Activated CD4-positive, alpha-beta T cell treated with anti-CD3 and anti-CD28 coated beads, Interleukin-2, amount 10 ng/mL, durations not matched to agents 7 days and 5 days (primary cell): ENCODE measurements at regions not wholly inside any gene's neighbourhood (a gene's known extent, or its start where the extent isn't known, plus 50 kb on each side); places are given as distances from the start of the nearest gene placed in this dataset.

Experiments used
- CTCF ChIA-PET: fragments of 350-600 bp; sonication (Branson Sonifier 250); formaldehyde crosslinking; loops from one replicate; lab custom pipeline; 2021; ENCODE audit warnings: antibody characterized with exemption; lab: Charles Lee
- POLR2A ChIA-PET: fragments of 350-600 bp; sonication (Branson Sonifier 250); formaldehyde crosslinking; loops from one replicate; lab custom pipeline; 2021; ENCODE audit warnings: antibody characterized with exemption; lab: Charles Lee
- DNase-seq: peaks from one replicate; pipeline ENCODE4 v3.0.0-alpha.2; 2020
- H3K27ac Mint-ChIP-seq: one replicate; pipeline ENCODE4 v1.8.0; 2021; ENCODE audit warnings: mild to moderate bottlenecking, moderate library complexity, mixed read lengths
- H3K27me3 Mint-ChIP-seq: one replicate; pipeline ENCODE4 v1.8.0; 2021; ENCODE audit warnings: mixed read lengths
- H3K36me3 Mint-ChIP-seq: one replicate; pipeline ENCODE4 v1.8.0; 2021; ENCODE audit warnings: low read depth, mixed read lengths
- H3K4me1 Mint-ChIP-seq: one replicate; pipeline ENCODE4 v1.8.0; 2021; ENCODE audit warnings: mixed read lengths
- H3K4me3 Mint-ChIP-seq: one replicate; pipeline ENCODE4 v1.8.0; 2021; ENCODE audit warnings: mild to moderate bottlenecking, moderate library complexity, mixed read lengths
- H3K9me3 Mint-ChIP-seq: one replicate; pipeline ENCODE4 v1.8.0; 2021; ENCODE audit warnings: mixed read lengths

- Mint-ChIP-seq H3K4me1 (no peaks in the 10 kb centered on the region), H3K36me3 (no peaks in the 10 kb centered on the region), H3K27me3 (peaks cover 14% of the 10 kb centered on the region), H3K9me3 (no peaks in the 10 kb centered on the region), H3K4me3 (no peak overlapping the region), H3K27ac (no peak overlapping the region)
- ChIA-PET CTCF (interaction anchor here (1.0 kb wide), 1 partner anchor 9 kb away, joined by 3 read pairs; no protein-coding TSS in a partner anchor), POLR2A (no interaction called here)
- no peak for DNase-seq
Observed at GRCh38 chr10:8507156-8507555, 452.7 kb downstream of the GATA3 start.

DNA sequence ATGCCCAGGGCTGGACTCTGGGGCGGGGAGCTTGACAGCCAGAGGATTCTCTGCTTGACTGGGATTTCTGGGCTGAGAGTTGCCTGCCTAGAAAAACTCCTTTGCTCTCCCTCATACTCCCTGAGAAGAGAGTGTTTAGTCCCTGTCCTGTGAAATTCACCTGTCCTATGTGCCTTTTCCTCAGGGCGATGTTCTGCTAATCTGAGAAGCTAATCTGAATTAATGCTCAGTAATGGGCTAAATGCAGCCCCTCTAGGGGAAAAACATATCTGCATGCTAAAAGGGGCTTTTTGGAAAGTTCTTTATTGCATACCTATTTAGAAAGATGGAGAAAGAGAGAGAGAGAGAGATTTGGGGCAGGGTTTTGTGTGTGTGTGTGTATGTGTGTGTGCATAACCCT lies 454.4 kb downstream of the GATA3 start:
- ChIA-PET POLR2A (no interaction called here), CTCF (no interaction called here)
- H3K27me3 Mint-ChIP-seq = peaks cover 14% of the 10 kb centered on the region

DNA sequence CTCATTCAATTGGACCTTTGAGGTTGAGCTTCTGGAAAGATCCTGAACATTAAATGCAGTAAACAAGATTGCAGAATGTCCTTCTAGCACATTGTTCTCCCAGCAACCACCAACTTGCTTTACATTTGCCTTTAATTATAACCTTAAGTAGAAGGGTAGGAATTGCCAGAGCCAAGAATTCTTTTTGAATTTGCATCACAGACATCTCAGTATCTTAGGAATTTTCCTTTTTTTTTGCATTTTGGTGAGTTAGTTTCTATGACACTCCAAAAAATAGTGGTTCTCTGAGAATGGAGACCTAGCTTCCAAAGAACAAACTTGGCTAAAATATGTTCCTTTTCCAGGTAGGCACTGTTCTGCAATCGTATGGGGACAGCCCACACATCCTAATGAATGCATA lies 456.0 kb downstream of the GATA3 start:
- CTCF ChIA-PET = interaction anchor here (0.9 kb wide), 1 partner anchor 42 kb away, joined by 4 read pairs; no protein-coding TSS in a partner anchor
- H3K9me3 Mint-ChIP-seq = no peaks in the 10 kb centered on the region
- H3K27me3 Mint-ChIP-seq = peaks cover 11% of the 10 kb centered on the region

More for the DNA sequence above, 454.4 kb downstream of the GATA3 start:
- H3K36me3 Mint-ChIP-seq = no peaks in the 10 kb centered on the region
- H3K27ac Mint-ChIP-seq = no peak overlapping the region
- H3K4me1 Mint-ChIP-seq = no peaks in the 10 kb centered on the region
- no peak overlapping the region for H3K4me3 Mint-ChIP-seq
- DNase-seq = no peak
- H3K9me3 Mint-ChIP-seq = no peaks in the 10 kb centered on the region

GRCh38 chr10:8511026-8511425 lies 456.5 kb downstream of the GATA3 start:
- DNase-seq = no peak
- Mint-ChIP-seq H3K27ac (no peak overlapping the region), H3K4me3 (no peak overlapping the region), H3K9me3 (no peaks in the 10 kb centered on the region), H3K4me1 (no peaks in the 10 kb centered on the region), H3K27me3 (peaks cover 11% of the 10 kb centered on the region), H3K36me3 (no peaks in the 10 kb centered on the region)
- ChIA-PET POLR2A (no interaction called here), CTCF (no interaction called here)

More for the DNA sequence above, 456.0 kb downstream of the GATA3 start:
- no peaks in the 10 kb centered on the region for H3K36me3 Mint-ChIP-seq
- POLR2A ChIA-PET = no interaction called here
- H3K27ac Mint-ChIP-seq = no peak overlapping the region
- no peak for DNase-seq
- H3K4me1 Mint-ChIP-seq = no peaks in the 10 kb centered on the region
- no peak overlapping the region for H3K4me3 Mint-ChIP-seq

DNA sequence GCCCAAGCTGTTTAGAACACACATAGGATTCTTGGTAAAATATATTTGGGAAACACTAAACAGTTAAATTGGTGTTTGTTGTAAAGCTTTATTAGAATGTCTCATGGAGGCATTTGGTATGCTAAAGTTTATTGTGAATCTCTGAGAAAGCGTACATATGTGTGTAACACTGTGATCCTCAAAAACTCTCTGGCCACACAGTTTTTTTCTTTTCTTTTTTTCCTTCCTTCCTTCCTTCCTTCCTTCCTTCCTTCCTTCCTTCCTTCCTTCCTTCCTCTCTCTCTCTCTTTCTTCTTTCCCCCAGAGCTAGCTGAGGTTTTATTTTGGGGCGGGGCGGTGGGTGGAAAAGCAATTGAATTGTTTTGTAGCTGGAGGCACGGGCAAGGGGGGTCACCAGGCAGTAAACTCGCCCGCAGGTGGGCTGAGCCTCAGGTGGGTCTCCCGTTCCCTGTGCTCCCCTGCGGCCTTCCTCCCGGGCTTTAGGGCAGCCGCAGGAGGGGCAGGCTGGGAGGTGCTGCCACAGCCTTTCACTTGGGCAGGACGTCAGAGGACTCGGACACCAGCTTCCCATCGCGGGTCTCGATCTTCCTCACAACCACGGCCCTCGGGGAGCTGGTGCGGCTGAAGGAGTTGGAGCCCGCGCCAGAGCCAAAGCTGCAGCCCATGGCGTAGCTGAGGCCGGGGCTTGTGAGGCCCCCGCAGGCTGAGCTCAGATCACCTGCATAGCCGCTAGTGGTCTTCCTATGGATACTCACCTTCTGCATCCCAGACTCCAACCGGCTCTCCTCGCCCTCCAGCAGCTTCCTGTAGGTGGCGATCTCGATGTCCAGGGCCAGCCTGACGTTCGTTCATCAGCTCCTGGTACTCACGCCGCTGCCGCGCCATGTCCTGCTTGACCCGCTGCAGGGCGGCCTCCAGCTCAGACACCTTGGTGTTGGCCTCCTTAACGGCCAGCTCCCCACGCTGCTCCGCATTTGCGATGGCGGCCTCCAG lies 459.0 kb downstream of the GATA3 start:
- Mint-ChIP-seq H3K4me3 (no peak overlapping the region), H3K27ac (no peak overlapping the region), H3K4me1 (no peaks in the 10 kb centered on the region), H3K27me3 (peaks cover 12% of the 10 kb centered on the region), H3K36me3 (no peaks in the 10 kb centered on the region), H3K9me3 (no peaks in the 10 kb centered on the region)
- DNase-seq = no peak
- ChIA-PET POLR2A (no interaction called here), CTCF (interaction anchor here (0.6 to 1.5 kb wide), 4 partner anchors 10 to 121 kb away, joined by 3 to 5 read pairs (median 4); no protein-coding TSS in a partner anchor)

DNA sequence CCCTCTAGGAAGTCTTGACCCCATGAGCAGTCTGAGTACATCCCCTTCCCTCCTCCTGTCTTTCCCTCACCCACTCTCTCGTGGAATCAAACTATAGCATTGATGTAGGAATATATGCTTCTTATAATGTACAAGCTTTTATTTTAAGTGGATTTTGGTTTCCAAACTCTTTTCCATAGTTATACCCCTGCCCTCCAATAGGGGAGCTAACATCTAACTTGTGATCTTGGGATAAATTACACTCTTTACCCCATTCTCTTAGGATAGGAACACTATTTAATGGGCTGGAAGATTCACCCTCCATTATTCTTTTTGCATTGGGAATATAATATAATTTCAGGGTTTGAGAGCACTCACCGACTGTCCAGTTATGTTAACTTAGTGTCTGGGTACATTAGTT lies 465.9 kb downstream of the GATA3 start:
- ChIA-PET POLR2A (no interaction called here), CTCF (no interaction called here)
- Mint-ChIP-seq H3K4me3 (no peak overlapping the region), H3K36me3 (no peaks in the 10 kb centered on the region), H3K4me1 (no peaks in the 10 kb centered on the region), H3K27ac (no peak overlapping the region), H3K9me3 (peaks cover 9% of the 10 kb centered on the region), H3K27me3 (peaks cover 4% of the 10 kb centered on the region)
- no peak for DNase-seq

- no peaks in the 10 kb centered on the region for H3K36me3 Mint-ChIP-seq
- no peak overlapping the region for H3K4me3 Mint-ChIP-seq
Observed at GRCh38 chr10:8527773-8528172, 473.3 kb downstream of the GATA3 start.

DNA sequence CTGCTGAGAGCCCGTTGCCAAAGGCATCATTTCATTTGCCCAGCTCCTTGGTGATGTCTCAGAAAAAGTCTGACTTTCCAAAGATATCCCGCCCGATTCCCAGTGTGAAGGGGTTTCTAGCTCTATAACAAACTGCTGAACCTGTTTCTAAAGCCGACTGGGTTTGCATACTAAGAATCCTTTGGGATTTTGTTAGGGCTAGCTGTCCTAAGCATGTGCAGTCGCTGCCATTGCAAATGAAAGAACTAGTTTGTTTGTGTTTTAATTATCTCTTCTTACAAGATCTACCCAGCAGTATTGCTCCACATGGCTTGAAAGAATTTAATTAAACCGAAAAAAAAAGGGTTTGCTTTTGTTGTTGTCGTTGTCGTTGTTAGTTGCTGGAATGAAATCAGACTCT lies 476.6 kb downstream of the GATA3 start:
- DNase-seq = no peak
- ChIA-PET POLR2A (no interaction called here), CTCF (interaction anchor here (1.0 kb wide), 1 partner anchor 11 kb away, joined by 3 read pairs; no protein-coding TSS in a partner anchor)
- Mint-ChIP-seq H3K4me1 (peaks cover 3% of the 10 kb centered on the region), H3K27ac (no peak overlapping the region), H3K9me3 (peaks cover 10% of the 10 kb centered on the region), H3K36me3 (no peaks in the 10 kb centered on the region), H3K27me3 (peaks cover 2% of the 10 kb centered on the region), H3K4me3 (no peak overlapping the region)

More at GRCh38 chr10:8527773-8528172, 473.3 kb downstream of the GATA3 start:
- Mint-ChIP-seq H3K9me3 (peaks cover 14% of the 10 kb centered on the region), H3K27me3 (peaks cover 4% of the 10 kb centered on the region), H3K27ac (no peak overlapping the region), H3K4me1 (peaks cover 3% of the 10 kb centered on the region)
- DNase-seq = no peak
- ChIA-PET CTCF (no interaction called here), POLR2A (no interaction called here)

DNA sequence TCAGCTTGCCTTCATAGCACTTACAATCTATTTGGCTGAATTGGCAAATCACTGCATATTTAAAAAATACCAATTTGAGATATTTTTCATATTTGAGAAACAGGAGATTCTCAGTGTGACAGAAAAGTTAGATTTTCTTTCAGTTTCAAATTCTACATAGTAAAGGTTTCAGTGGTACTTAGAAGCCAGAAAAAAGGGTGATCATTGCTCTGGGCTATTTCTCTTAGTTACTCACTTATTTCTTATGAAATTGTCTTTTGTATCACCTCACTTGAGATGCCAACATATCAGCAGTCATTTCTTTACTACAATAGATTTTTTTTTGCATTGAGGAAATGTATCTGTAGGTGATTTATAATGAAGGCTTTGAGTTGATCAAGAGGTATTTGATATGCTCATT lies 478.2 kb downstream of the GATA3 start:
- H3K27ac Mint-ChIP-seq = no peak overlapping the region
- POLR2A ChIA-PET = no interaction called here

GRCh38 chr10:8533462-8533861 lies 479.0 kb downstream of the GATA3 start:
- Mint-ChIP-seq H3K27me3 (peaks cover 2% of the 10 kb centered on the region), H3K9me3 (peaks cover 5% of the 10 kb centered on the region), H3K4me3 (no peak overlapping the region), H3K4me1 (peaks cover 3% of the 10 kb centered on the region), H3K36me3 (no peaks in the 10 kb centered on the region), H3K27ac (no peak overlapping the region)
- POLR2A ChIA-PET = no interaction called here
- CTCF ChIA-PET = no interaction called here
- DNase-seq = no peak

More for the DNA sequence above, 478.2 kb downstream of the GATA3 start:
- no peak for DNase-seq
- Mint-ChIP-seq H3K36me3 (no peaks in the 10 kb centered on the region), H3K27me3 (peaks cover 2% of the 10 kb centered on the region), H3K4me3 (no peak overlapping the region), H3K4me1 (peaks cover 3% of the 10 kb centered on the region), H3K9me3 (peaks cover 10% of the 10 kb centered on the region)
- CTCF ChIA-PET = no interaction called here

GRCh38 chr10:8534096-8534495 lies 479.6 kb downstream of the GATA3 start:
- Mint-ChIP-seq H3K27me3 (no peaks in the 10 kb centered on the region), H3K36me3 (no peaks in the 10 kb centered on the region), H3K4me1 (peaks cover 3% of the 10 kb centered on the region), H3K9me3 (peaks cover 3% of the 10 kb centered on the region), H3K27ac (no peak overlapping the region), H3K4me3 (no peak overlapping the region)
- ChIA-PET POLR2A (no interaction called here), CTCF (no interaction called here)
- DNase-seq = no peak

GRCh38 chr10:8534891-8535290 lies 480.4 kb downstream of the GATA3 start:
- Mint-ChIP-seq H3K9me3 (peaks cover 3% of the 10 kb centered on the region), H3K27me3 (no peaks in the 10 kb centered on the region), H3K4me1 (peaks cover 3% of the 10 kb centered on the region), H3K4me3 (no peak overlapping the region), H3K27ac (no peak overlapping the region), H3K36me3 (no peaks in the 10 kb centered on the region)
- POLR2A ChIA-PET = no interaction called here
- DNase-seq = no peak
- CTCF ChIA-PET = no interaction called here

- H3K36me3 Mint-ChIP-seq = no peaks in the 10 kb centered on the region
- no peak for DNase-seq
- ChIA-PET CTCF (no interaction called here), POLR2A (no interaction called here)
- no peaks in the 10 kb centered on the region for H3K27me3 Mint-ChIP-seq
- no peaks in the 10 kb centered on the region for H3K9me3 Mint-ChIP-seq
- H3K27ac Mint-ChIP-seq = no peak overlapping the region
- H3K4me1 Mint-ChIP-seq = no peaks in the 10 kb centered on the region
- H3K4me3 Mint-ChIP-seq = no peak overlapping the region
Observed at GRCh38 chr10:8539056-8539455, 484.6 kb downstream of the GATA3 start.
